GM12878 (cell line): ENCODE measurements at regions not wholly inside any gene's neighbourhood (a gene's known extent, or its start where the extent isn't known, plus 50 kb on each side); places are given as distances from the start of the nearest gene placed in this dataset.

ENCODE experiments used
- ATAC-seq: fragments of 200-7000 bp; cut with Tn5 transposase; 3 replicates; pipeline ENCODE4 v1.9.1; 2020; ENCODE audit warnings: mild to moderate bottlenecking, moderate library complexity
- BruUV-seq: library from RNA; stranded (reverse); fragments of 400-500 nt; replicated peaks from 2 replicates; lab custom pipeline; 2021; lab: Mats Ljungman, UMichigan
- CTCF ChIA-PET: fragments of 300-600 bp; sonication (Branson Sonifier 250); formaldehyde crosslinking; extraction: SDS; loops from one replicate; lab custom pipeline; 2021; ENCODE audit warnings: inconsistent platforms; lab: Yijun Ruan, JAX
- POLR2A ChIA-PET: fragments of 350-600 bp; formaldehyde crosslinking; extraction: SDS; loops from one replicate; lab custom pipeline; 2021; ENCODE audit warnings: inconsistent platforms; lab: Charles Lee
- RAD21 ChIA-PET: fragments of 300-600 bp; sonication (Branson Sonifier 250); formaldehyde crosslinking; loops from one replicate; lab custom pipeline; 2023; ENCODE audit warnings: antibody characterized with exemption; ENCODE audit not compliant: unreplicated experiment; lab: Charles Lee
- SMC1A ChIA-PET: fragments of 300-600 bp; sonication (Branson Sonifier 250); formaldehyde crosslinking; loops from one replicate; lab custom pipeline; 2023; ENCODE audit not compliant: unreplicated experiment, uncharacterized antibody; lab: Charles Lee
- DNase-seq: peaks from one replicate; pipeline ENCODE4 v3.0.0-alpha.2; 2011; ENCODE audit warnings: low read depth, low spot score
- FAIRE-seq: peaks from 3 replicates; lab custom pipeline; 2011; peaks lifted over from hg19 to GRCh38; lab: Jason Lieb, UNC
- H2AFZ ChIP-seq: 2 replicates; pipeline ENCODE4 v1.6.0; 2011; ENCODE audit warnings: low read depth, low read length, control low read depth; ENCODE audit not compliant: control insufficient read depth
- H3K27ac ChIP-seq: 2 replicates; pipeline ENCODE4 v1.5.1; 2011; ENCODE audit warnings: control low read depth; ENCODE audit not compliant: control insufficient read depth, insufficient read depth
- H3K27me3 ChIP-seq, 2 experiments: replicated peaks in 1 of 2; 2 replicates each; pipeline versions ENCODE4 v1.6.0 to v1.6.1; 2011; ENCODE audit warnings: low read length in 1 of 2; ENCODE audit not compliant: control insufficient read depth in 2 of 2, insufficient read depth in 2 of 2
- H3K36me3 ChIP-seq, 2 experiments: 2 replicates each; pipeline ENCODE4 v1.5.1; 2011; ENCODE audit warnings: low read length in 1 of 2; ENCODE audit not compliant: control insufficient read depth in 2 of 2, insufficient read depth in 2 of 2
- H3K4me1 ChIP-seq: 2 replicates; pipeline ENCODE4 v1.6.1; 2011; ENCODE audit warnings: mild to moderate bottlenecking, low read length, moderate library complexity, mixed read lengths; ENCODE audit not compliant: control insufficient read depth, insufficient read depth
- H3K4me2 ChIP-seq: 2 replicates; pipeline ENCODE4 v1.6.0; 2011; ENCODE audit warnings: control low read depth; ENCODE audit not compliant: control insufficient read depth, insufficient read depth
- H3K4me3 ChIP-seq: fragments of 200-600 bp; sonication (generic); 2 replicates; pipeline ENCODE4 v1.5.1; 2016
- H3K79me2 ChIP-seq: 2 replicates; pipeline ENCODE4 v1.6.0; 2011; ENCODE audit warnings: low read length; ENCODE audit not compliant: control insufficient read depth, insufficient read depth
- H3K9ac ChIP-seq: 2 replicates; pipeline ENCODE4 v1.8.0; 2011; ENCODE audit warnings: low read length, control low read depth, mixed read lengths; ENCODE audit not compliant: control insufficient read depth, insufficient read depth
- H3K9me3 ChIP-seq: replicated peaks from 3 replicates; pipeline ENCODE4 v1.5.1; 2011; ENCODE audit warnings: mild to moderate bottlenecking, low read length; ENCODE audit not compliant: control insufficient read depth, insufficient read depth
- H4K20me1 ChIP-seq: 2 replicates; pipeline ENCODE4 v1.6.0; 2011; ENCODE audit not compliant: control insufficient read depth, insufficient read depth
- BMI1 ChIP-seq: fragments of 450-650 bp; IDR thresholded peaks from 2 replicates; pipeline ENCODE4 v1.6.1; 2016; ENCODE audit warnings: mild to moderate bottlenecking, moderate library complexity, borderline replicate concordance
- BRCA1 ChIP-seq: IDR thresholded peaks from 2 replicates; pipeline ENCODE4 v1.6.1; 2011; ENCODE audit warnings: low read depth, low read length, improper control_type of control experiment
- CREM ChIP-seq: IDR thresholded peaks from 2 replicates; pipeline ENCODE4 v1.6.1; 2014; ENCODE audit warnings: antibody characterized with exemption, low read depth
- CTCF ChIP-seq, 3 experiments: IDR thresholded peaks in 2 of 3; conservative IDR thresholded peaks in 1 of 3; 2 replicates each; pipeline ENCODE4 v1.5.1; 2011; ENCODE audit warnings: low read depth in 3 of 3, low read length in 3 of 3, mild to moderate bottlenecking in 3 of 3, control low read depth in 2 of 3, moderate library complexity in 2 of 3, inconsistent platforms in 1 of 3, mixed read lengths in 1 of 3; ENCODE audit not compliant: control insufficient read depth in 2 of 3, insufficient read depth in 1 of 3; ENCODE audit errors: extremely low read depth in 1 of 3
- ETV6 ChIP-seq, 2 experiments: fragments of 450-650 bp in 1 of 2; IDR thresholded peaks in 1 of 2; conservative IDR thresholded peaks in 1 of 2; 2 replicates each; pipeline ENCODE4 v1.6.1; 2014; ENCODE audit warnings: antibody characterized with exemption in 1 of 2, borderline replicate concordance in 1 of 2, low read depth in 1 of 2, mild to moderate bottlenecking in 1 of 2, moderate library complexity in 1 of 2
- HDGF ChIP-seq: fragments of 450-650 bp; IDR thresholded peaks from 2 replicates; pipeline ENCODE4 v1.6.1; 2016; ENCODE audit warnings: antibody characterized with exemption
- IRF5 ChIP-seq: fragments of 450-650 bp; IDR thresholded peaks from 2 replicates; pipeline ENCODE4 v1.6.1; 2017; ENCODE audit warnings: borderline replicate concordance
- KAT2A ChIP-seq: conservative IDR thresholded peaks from 2 replicates; pipeline ENCODE4 v1.6.1; 2011; ENCODE audit warnings: low read depth, low read length; ENCODE audit not compliant: control insufficient read depth
- NFIC ChIP-seq: IDR thresholded peaks from 2 replicates; pipeline ENCODE4 v1.6.1; 2012; ENCODE audit warnings: low read depth, mild to moderate bottlenecking, inconsistent platforms, low read length, moderate library complexity
- NR2C1 ChIP-seq: fragments of 450-650 bp; IDR thresholded peaks from 2 replicates; pipeline ENCODE4 v1.6.1; 2017; ENCODE audit warnings: antibody characterized with exemption, mild to moderate bottlenecking, moderate library complexity
- SMAD1 ChIP-seq: fragments of 450-650 bp; IDR thresholded peaks from 2 replicates; pipeline ENCODE4 v1.6.1; 2018; ENCODE audit warnings: mild to moderate bottlenecking, low read depth; ENCODE audit not compliant: partially characterized antibody
- TCF3 ChIP-seq: IDR thresholded peaks from 2 replicates; pipeline ENCODE4 v1.6.1; 2012; ENCODE audit warnings: low read depth, mild to moderate bottlenecking, low read length, borderline replicate concordance; ENCODE audit not compliant: insufficient read depth
- YBX1 ChIP-seq: fragments of 450-650 bp; IDR thresholded peaks from 2 replicates; pipeline ENCODE4 v1.6.1; 2016; ENCODE audit warnings: antibody characterized with exemption
- ZNF217 ChIP-seq: fragments of 450-650 bp; IDR thresholded peaks from 2 replicates; pipeline ENCODE4 v1.6.1; 2017; ENCODE audit warnings: antibody characterized with exemption, mild to moderate bottlenecking
- ZNF274 ChIP-seq: IDR thresholded peaks from one replicate; pipeline ENCODE4 v1.8.0; 2011; ENCODE audit not compliant: insufficient read length, insufficient read depth
- WGBS: methylation state at CpG from one replicate; pipeline ENCODE4 v1.1.6; 2016; ENCODE audit warnings: low lambda C conversion rate; ENCODE audit not compliant: insufficient replicate concordance, insufficient coverage; ENCODE audit errors: missing lambda C conversion rate; 5-methylcytosine and 5-hydroxymethylcytosine counted together
- in situ Hi-C: fragments of 300-500 bp; cut with MboI; formaldehyde crosslinking; loops from 9 replicates; pipeline ENCODE4 v1.14.3; 2018; ENCODE audit warnings: mixed read lengths
- intact Hi-C: fragments of 100-400 bp; cut with micrococcal nuclease; formaldehyde crosslinking; loops from one replicate; pipeline ENCODE4 v1.14.2; 2022; ENCODE audit not compliant: unreplicated experiment
- TF ChIP-seq, protein P1 (sequence below): fragments of 450-650 bp; IDR thresholded peaks from 2 replicates; pipeline ENCODE4 v1.6.1; 2016; ENCODE audit warnings: mild to moderate bottlenecking
- TF ChIP-seq, protein P2 (sequence below): IDR thresholded peaks from 2 replicates; pipeline ENCODE4 v1.6.1; 2011; ENCODE audit warnings: low read depth, mild to moderate bottlenecking, low read length, moderate library complexity, borderline replicate concordance; ENCODE audit errors: extremely low read depth
- TF ChIP-seq, protein P3 (sequence below): IDR thresholded peaks from 2 replicates; pipeline ENCODE4 v1.6.1; 2012; ENCODE audit warnings: low read depth, low read length, improper control_type of control experiment

DNA sequence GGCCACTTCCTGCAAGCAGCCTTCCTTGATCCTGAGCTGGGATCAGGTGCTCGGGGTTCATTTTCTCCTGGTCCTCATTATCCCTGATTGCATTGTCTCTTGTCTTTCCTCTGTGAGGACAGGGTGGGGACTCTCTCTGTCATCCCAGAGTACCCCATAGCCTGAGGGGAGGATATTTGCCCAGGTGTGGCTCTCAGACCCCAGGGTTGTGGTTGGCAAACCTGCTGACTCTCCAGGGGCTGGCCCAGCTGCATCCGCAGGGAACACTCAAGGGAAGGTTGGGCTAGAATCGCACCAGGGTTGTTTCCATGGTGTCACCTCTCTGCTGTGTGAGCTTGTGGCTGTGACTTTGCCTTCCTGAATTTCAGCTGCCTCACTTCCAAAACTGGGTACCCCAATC, 276.8 kb upstream of the C1orf174 start (continued):
- TF ChIP-seq, protein P1, sequence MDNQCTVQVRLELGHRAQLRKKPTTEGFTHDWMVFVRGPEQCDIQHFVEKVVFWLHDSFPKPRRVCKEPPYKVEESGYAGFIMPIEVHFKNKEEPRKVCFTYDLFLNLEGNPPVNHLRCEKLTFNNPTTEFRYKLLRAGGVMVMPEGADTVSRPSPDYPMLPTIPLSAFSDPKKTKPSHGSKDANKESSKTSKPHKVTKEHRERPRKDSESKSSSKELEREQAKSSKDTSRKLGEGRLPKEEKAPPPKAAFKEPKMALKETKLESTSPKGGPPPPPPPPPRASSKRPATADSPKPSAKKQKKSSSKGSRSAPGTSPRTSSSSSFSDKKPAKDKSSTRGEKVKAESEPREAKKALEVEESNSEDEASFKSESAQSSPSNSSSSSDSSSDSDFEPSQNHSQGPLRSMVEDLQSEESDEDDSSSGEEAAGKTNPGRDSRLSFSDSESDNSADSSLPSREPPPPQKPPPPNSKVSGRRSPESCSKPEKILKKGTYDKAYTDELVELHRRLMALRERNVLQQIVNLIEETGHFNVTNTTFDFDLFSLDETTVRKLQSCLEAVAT: no peak
- no peak for TF ChIP-seq KAT2A
- TF ChIP-seq NR2C1: no peak
- no peak for TF ChIP-seq IRF5

DNA sequence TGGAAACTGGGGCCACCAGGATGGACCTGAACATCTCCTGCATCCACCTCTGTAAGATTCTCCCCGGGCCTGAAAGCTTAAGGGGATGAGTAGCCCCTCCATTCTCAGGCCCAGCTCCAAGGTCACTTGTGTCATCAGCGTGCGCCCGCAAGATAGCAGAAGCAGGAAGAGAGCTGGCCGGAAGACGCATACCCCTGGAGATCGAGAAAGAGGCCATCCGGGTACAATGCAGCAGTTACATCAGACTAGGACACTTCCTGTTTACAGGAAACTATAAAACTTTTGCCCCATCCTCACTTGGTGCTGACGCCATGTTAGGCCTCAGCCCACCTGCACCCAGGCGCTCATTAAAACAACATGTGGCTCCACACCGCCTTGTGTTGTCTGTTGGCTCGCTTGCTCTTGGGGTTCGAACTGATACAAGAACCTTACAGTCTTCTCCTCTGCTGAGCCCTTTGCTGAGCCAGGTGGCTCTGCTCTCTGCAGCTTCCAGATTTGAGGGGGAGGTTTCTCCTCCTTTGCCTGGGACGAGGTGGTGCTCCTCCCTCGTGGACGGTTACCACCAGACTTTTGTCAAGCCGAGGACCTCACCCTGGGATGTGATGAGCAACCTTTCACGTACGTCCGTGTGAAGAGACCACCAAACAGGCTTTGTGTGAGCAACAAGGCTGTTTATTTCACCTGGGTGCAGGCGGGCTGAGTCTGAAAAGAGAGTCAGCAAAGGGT, 277.5 kb upstream of the C1orf174 start:
- Histone ChIP-seq H3K27me3 (no peaks in the 10 kb centered on the region), H3K9me3 (no peaks in the 10 kb centered on the region), H3K4me2 (no peak overlapping the region), H3K9ac (no peak overlapping the region), H2AFZ (no peak overlapping the region), H3K27ac (no peak overlapping the region), H4K20me1 (no peaks in the 10 kb centered on the region), H3K4me3 (no peak overlapping the region), H3K4me1 (no peaks in the 10 kb centered on the region), H3K36me3 (no peaks in the 10 kb centered on the region), H3K79me2 (no peaks in the 10 kb centered on the region)
- no TSS peak for BruUV-seq
- intact Hi-C loops: no loop called here
- FAIRE-seq (no peak), ATAC-seq (no peak), DNase-seq (no peak)
- SMC1A ChIA-PET: no interaction called here
- POLR2A ChIA-PET: no interaction called here
- 42% methylated on average over 18 of the region's 21 CpGs for WGBS
- CTCF ChIA-PET: no interaction called here
- RAD21 ChIA-PET: no interaction called here
- TF ChIP-seq ETV6 (conservative IDR thresholded peaks at IDR 0.05 in 1 of 2, IDR thresholded peaks at IDR 0.05 in 1 of 2; ENCODE audit: borderline replicate concordance in 1 of 2, low read depth in 1 of 2) (no peak), BMI1 (no peak), CTCF (IDR thresholded peaks at IDR 0.05 in 2 of 3, conservative IDR thresholded peaks at IDR 0.05 in 1 of 3; ENCODE audit: control insufficient read depth in 2 of 3, extremely low read depth in 1 of 3, insufficient read depth in 1 of 3, low read depth in 3 of 3, low read length in 3 of 3) (no peak), TCF3 (no peak), BRCA1 (no peak), NFIC (no peak), ZNF274 (no peak), SMAD1 (no peak), ZNF217 (no peak), CREM (no peak), HDGF (no peak), YBX1 (no peak)
- TF ChIP-seq, protein P2, sequence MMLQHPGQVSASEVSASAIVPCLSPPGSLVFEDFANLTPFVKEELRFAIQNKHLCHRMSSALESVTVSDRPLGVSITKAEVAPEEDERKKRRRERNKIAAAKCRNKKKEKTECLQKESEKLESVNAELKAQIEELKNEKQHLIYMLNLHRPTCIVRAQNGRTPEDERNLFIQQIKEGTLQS: no peak
- TF ChIP-seq, protein P3, sequence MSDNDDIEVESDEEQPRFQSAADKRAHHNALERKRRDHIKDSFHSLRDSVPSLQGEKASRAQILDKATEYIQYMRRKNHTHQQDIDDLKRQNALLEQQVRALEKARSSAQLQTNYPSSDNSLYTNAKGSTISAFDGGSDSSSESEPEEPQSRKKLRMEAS: no peak
- in situ Hi-C loops: no loop called here
